ENCODE measurements at regions not wholly inside any gene's neighbourhood (a gene's known extent, or its start where the extent isn't known, plus 50 kb on each side); places are given as distances from the start of the nearest gene placed in this dataset.

DNA sequence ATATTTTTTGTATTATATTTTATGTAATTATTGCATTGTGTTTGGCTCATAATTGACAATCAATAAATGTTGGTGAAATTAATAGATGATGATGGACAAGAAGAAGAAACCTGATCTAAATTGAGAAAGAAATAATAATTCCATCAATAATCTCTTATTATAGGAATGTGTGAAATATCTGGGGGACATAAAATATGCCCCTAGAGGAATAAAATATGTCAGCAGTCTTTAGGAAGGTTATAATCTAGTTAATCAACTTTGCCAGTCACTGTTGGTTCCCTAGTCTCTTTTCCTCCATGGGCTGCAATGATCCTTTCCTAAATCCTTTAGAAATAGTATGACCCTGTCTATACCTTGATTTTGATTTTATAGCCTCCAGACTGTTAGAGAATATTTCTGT is 549.7 kb upstream of the ADGRL4 start:
- no peaks in the 10 kb centered on the region for H4K20me1 ChIP-seq (replicated peaks in 1 of 2; ENCODE audit: control insufficient read depth in 1 of 2, insufficient read depth in 2 of 2, low read length in 2 of 2)
- H4K5ac ChIP-seq (ENCODE audit: insufficient read length, low read depth, low read length): no peak overlapping the region
- no peak overlapping the region for H2AK5ac ChIP-seq (ENCODE audit: low read depth, low read length)
- no peak overlapping the region for H3K4ac ChIP-seq (replicated peaks; ENCODE audit: insufficient read length, low read depth, low read length)
- no peak overlapping the region for H2BK20ac ChIP-seq (ENCODE audit: low read length)
- no peak overlapping the region for H3K4me2 ChIP-seq (ENCODE audit: insufficient read depth in 1 of 2, low read depth in 2 of 2, low read length in 2 of 2)
- ChIA-PET POLR2A (ENCODE audit: partially characterized antibody) (no interaction called here), CTCF (ENCODE audit: partially characterized antibody) (no interaction called here)
- H3K9me3 ChIP-seq (ENCODE audit: insufficient read depth in 2 of 2, low read depth in 1 of 2, low read length in 1 of 2): peaks cover 0 to 2% of the 10 kb centered on the region in 2 experiments; a peak in 2 of 4 replicates
- no peak overlapping the region for H4K8ac ChIP-seq (ENCODE audit: extremely low read depth, insufficient read depth, low read length)
- H2AFZ ChIP-seq (ENCODE audit: low read length): no peak overlapping the region
- no peak overlapping the region for H3K56ac ChIP-seq (replicated peaks; ENCODE audit: insufficient read length, low read depth, low read length)
- H3K27me3 ChIP-seq (replicated peaks in 1 of 4; ENCODE audit: control insufficient read depth in 3 of 4, extremely low read depth in 1 of 4, insufficient read depth in 3 of 4, low read length in 3 of 4): no peaks in the 10 kb centered on the region
- no peak for TF ChIP-seq KDM5A (IDR thresholded peaks at IDR 0.05; ENCODE audit: low read length)
- TF ChIP-seq JUN (IDR thresholded peaks at IDR 0.05; ENCODE audit: low read depth, low read length): no peak
- TF ChIP-seq NRF1 (IDR thresholded peaks at IDR 0.05; ENCODE audit: low read depth, low read length): no peak
- TF ChIP-seq SIN3A (conservative IDR thresholded peaks at IDR 0.05 in 1 of 2, IDR thresholded peaks at IDR 0.05 in 1 of 2; ENCODE audit: low read depth in 1 of 2, low read length in 2 of 2): no peak
- TF ChIP-seq POLR2A (IDR thresholded peaks at IDR 0.05; ENCODE audit: control extremely low read depth in 1 of 2, low read depth in 2 of 2, low read length in 2 of 2): no peak
- no peak for TF ChIP-seq ASH2L (IDR thresholded peaks at IDR 0.05; ENCODE audit: low read length)
- no peak for TF ChIP-seq TEAD4 (IDR thresholded peaks at IDR 0.05; ENCODE audit: low read depth, low read length)
- TF ChIP-seq TAF1 (IDR thresholded peaks at IDR 0.05; ENCODE audit: low read depth, low read length): no peak
- TF ChIP-seq EGR1 (IDR thresholded peaks at IDR 0.05; ENCODE audit: borderline replicate concordance, low read depth, low read length): no peak
- TF ChIP-seq TCF12 (IDR thresholded peaks at IDR 0.05; ENCODE audit: low read depth, low read length): no peak
- TF ChIP-seq KDM4A (IDR thresholded peaks at IDR 0.05; ENCODE audit: low read depth, low read length, severe bottlenecking): no peak
- no peak for TF ChIP-seq RFX5 (IDR thresholded peaks at IDR 0.05; ENCODE audit: borderline replicate concordance, low read depth, low read length)
- no peak for TF ChIP-seq CTBP2 (IDR thresholded peaks at IDR 0.05; ENCODE audit: borderline replicate concordance, insufficient read depth, insufficient read length, low read length)
- no peak for TF ChIP-seq TBP (IDR thresholded peaks at IDR 0.05; ENCODE audit: low read depth, low read length)
- no peak for TF ChIP-seq SP2 (IDR thresholded peaks at IDR 0.05; ENCODE audit: low read length)
- H3K23me2 ChIP-seq (ENCODE audit: low read depth, low read length): no peaks in the 10 kb centered on the region
- DNase-seq (ENCODE audit: low read depth in 1 of 2, low spot score in 2 of 2): no peak
- no peak for FAIRE-seq
- H2BK5ac ChIP-seq (ENCODE audit: low read depth, low read length): no peak overlapping the region
- H2BK120ac ChIP-seq (replicated peaks; ENCODE audit: low read depth, low read length): no peak overlapping the region
- no peak overlapping the region for H3K27ac ChIP-seq (ENCODE audit: low read depth, low read length)
- H3K14ac ChIP-seq (ENCODE audit: insufficient read length): no peak overlapping the region
- no peak overlapping the region for H3K4me3 ChIP-seq (ENCODE audit: extremely low read depth in 1 of 4, insufficient read depth in 2 of 4, low read depth in 3 of 4, low read length in 4 of 4)
- no peak overlapping the region for H3K9ac ChIP-seq (replicated peaks in 1 of 4; ENCODE audit: extremely low read depth in 1 of 4, low read depth in 3 of 4, low read length in 3 of 4)
- no peaks in the 10 kb centered on the region for H3K36me3 ChIP-seq (ENCODE audit: control insufficient read depth in 2 of 4, insufficient read depth in 4 of 4, low read length in 3 of 4)
- no peak overlapping the region for H3K18ac ChIP-seq (ENCODE audit: extremely low read depth, low read length)
- H3K4me1 ChIP-seq (replicated peaks in 1 of 4; ENCODE audit: control insufficient read depth in 3 of 4, insufficient read depth in 4 of 4, low read length in 3 of 4): no peaks in the 10 kb centered on the region
- no peak overlapping the region for H3K23ac ChIP-seq (ENCODE audit: insufficient read length)
- H3K79me1 ChIP-seq (ENCODE audit: low read depth, low read length): no peaks in the 10 kb centered on the region
- no peak overlapping the region for H2BK12ac ChIP-seq (ENCODE audit: low read depth, low read length)
- H2BK15ac ChIP-seq (ENCODE audit: low read length): no peak overlapping the region
- H4K91ac ChIP-seq (replicated peaks; ENCODE audit: insufficient read length, low read length): no peak overlapping the region
- no peaks in the 10 kb centered on the region for H3K79me2 ChIP-seq (ENCODE audit: control insufficient read depth in 1 of 2, insufficient read depth in 2 of 2, low read length in 2 of 2)

Data from H1 (cell line).